ENCODE measurements at regions not wholly inside any gene's neighbourhood (a gene's known extent, or its start where the extent isn't known, plus 50 kb on each side); places are given as distances from the start of the nearest gene placed in this dataset.

DNA sequence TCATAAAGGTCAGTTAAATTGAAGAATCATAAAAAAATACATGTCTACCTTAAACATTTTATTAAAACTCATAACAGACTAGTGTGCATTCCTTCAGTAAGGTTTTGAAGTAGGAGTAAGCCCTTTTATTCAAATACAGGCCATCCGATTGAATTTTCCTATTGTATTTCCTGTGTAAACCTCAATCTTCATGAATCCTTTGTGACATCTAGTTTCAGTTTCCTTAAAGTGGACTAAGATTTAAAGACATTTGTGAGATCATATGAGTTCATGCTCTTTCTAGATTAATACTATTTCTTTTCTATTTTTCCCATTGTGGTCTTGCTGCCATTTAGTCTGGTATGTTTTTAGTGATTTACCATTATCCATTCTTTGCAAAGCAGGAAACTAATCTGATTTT lies 644.7 kb upstream of the BOD1L1 start:
- no peak for TF ChIP-seq CTCF (IDR thresholded peaks at IDR 0.05)
- TF ChIP-seq POLR2AphosphoS5 (IDR thresholded peaks at IDR 0.05): no peak
- no peak for TF ChIP-seq POLR2A (IDR thresholded peaks at IDR 0.05)
- TF ChIP-seq EP300 (IDR thresholded peaks at IDR 0.05): no peak
